ENCODE measurements at regions not wholly inside any gene's neighbourhood (a gene's known extent, or its start where the extent isn't known, plus 50 kb on each side); places are given as distances from the start of the nearest gene placed in this dataset.
"Not testable (repeated sequence)": the region's sequence is repeated elsewhere in the genome, so short reads cannot be mapped to it uniquely, and the experiment has no call there.

GRCh38 chr16:88229710-88230109, 153.0 kb upstream of the ZNF469 start:
- not testable (repeated sequence) for TF ChIP-seq CREB1 (IDR thresholded peaks at IDR 0.05); EGR1 (IDR thresholded peaks at IDR 0.05; ENCODE audit: borderline replicate concordance, low read depth, low read length); EZH2 (IDR thresholded peaks at IDR 0.05; ENCODE audit: low read depth, low read length, severe bottlenecking); MAFK (IDR thresholded peaks at IDR 0.05; ENCODE audit: low read depth, low read length); NRF1 (IDR thresholded peaks at IDR 0.05; ENCODE audit: low read depth, low read length); CTCF (IDR thresholded peaks at IDR 0.05; ENCODE audit: control extremely low read depth in 1 of 3, insufficient read depth in 1 of 3, low read depth in 1 of 3, low read length in 3 of 3); RFX5 (IDR thresholded peaks at IDR 0.05; ENCODE audit: borderline replicate concordance, low read depth, low read length); ZNF274 (IDR thresholded peaks at IDR 0.05; ENCODE audit: borderline replicate concordance, extremely low read depth, low read length); POLR2AphosphoS5 (IDR thresholded peaks at IDR 0.05; ENCODE audit: low read depth, low read length); CHD2 (IDR thresholded peaks at IDR 0.05; ENCODE audit: low read length); POLR2A (IDR thresholded peaks at IDR 0.05; ENCODE audit: control extremely low read depth in 1 of 2, low read depth in 2 of 2, low read length in 2 of 2)

Data from H1 (cell line).